NCI-H345 (cell line): ENCODE measurements at regions not wholly inside any gene's neighbourhood (a gene's known extent, or its start where the extent isn't known, plus 50 kb on each side); places are given as distances from the start of the nearest gene placed in this dataset.

ENCODE experiments used
- DNase-seq: peaks from one replicate; lab custom pipeline; 2025; lab: John Stamatoyannopoulos, UW

DNA sequence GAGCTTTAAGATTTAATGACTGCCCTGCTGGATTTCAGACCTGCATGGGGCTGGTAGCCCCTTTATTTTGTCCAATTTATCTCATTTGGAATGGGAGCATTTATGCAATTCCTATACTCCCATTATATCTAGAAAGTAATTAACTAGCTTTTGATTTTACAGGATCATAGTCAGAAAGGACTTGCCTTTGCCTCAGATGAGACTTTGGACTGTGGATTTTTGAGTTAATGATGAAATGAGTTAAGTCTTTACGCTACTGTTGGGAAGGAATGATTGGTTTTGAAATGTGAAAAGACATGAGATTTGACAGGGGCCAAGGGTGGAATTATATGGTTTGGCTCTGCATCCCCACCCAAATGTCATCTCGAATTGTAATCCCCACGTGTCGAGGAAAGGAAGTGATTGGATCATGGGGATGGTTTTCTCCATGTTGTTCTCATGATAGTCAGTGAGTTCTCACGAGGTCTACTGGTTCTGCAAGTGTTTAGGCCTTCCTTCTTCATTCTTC lies 213.1 kb upstream of the DCN start:
- no peak for DNase-seq

DNA sequence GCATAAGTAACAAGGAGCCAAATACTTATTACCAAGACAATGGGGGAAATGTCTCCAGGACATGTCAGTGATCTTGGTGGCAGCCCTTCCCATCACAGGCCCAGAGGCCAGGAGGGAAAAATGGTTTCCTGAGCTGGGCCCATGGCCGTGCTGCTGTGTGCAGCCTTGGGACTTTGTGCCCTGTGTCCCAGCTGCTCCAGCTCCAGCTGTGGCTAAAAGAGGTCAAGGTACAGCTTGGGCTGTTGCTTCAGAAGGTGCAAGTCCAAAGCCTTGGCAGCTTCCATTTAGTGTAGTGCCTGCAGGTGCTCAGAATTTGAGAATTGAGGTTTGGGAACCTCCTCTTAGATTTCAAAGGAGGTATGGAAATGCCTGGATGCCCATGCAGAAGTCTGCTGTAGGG lies 212.3 kb upstream of the DCN start:
- no peak for DNase-seq

DNA sequence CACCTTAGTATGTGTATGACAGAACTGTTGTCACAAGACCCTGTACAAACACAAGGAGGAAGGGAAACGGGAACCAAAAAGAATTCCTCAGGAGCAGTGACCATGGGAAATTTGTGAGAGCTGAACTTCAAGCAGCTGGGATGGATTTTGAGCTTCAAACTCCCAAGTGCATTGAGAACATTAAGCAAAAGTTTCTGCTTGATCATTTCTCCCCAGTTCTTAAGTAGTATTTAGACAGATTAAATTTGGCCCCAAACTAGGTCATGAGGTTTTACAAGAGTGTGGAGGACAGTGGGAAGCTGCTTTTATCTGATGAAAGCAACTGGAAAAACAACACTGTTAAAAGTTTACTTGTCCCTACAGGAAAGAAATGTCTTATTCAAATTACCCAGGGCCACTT lies 206.0 kb upstream of the DCN start:
- DNase-seq: no peak

DNA sequence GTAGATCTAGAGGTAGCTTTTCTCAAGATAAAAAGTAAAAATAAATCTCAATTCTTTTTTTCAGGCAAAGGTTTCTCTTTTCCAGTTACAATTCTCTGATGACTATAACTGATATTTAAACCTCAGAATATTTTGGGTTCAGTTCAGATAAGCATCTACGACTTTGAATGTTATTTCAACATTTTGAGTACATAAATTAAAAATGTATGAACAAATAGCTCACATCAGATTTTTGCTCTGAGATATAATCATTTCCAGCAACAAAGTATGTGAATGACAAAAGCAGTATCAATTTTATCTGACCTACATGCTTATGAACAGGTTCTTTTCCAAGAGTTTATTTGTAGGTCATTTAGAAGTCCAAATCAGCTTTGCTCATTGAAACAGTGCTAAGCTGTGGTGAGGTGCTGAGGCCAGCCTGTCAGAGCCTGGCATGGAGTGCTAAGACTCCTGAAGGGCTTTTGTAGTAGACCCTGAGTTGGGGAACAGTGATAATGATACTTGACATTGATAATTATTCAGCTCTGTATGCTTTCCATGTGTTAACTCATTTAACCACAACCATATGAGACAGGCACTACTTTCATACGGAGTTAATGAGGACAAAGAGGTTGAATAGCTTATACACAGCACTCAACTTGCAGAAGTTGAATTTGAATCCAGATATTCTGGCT lies 205.0 kb upstream of the DCN start:
- no peak for DNase-seq

DNA sequence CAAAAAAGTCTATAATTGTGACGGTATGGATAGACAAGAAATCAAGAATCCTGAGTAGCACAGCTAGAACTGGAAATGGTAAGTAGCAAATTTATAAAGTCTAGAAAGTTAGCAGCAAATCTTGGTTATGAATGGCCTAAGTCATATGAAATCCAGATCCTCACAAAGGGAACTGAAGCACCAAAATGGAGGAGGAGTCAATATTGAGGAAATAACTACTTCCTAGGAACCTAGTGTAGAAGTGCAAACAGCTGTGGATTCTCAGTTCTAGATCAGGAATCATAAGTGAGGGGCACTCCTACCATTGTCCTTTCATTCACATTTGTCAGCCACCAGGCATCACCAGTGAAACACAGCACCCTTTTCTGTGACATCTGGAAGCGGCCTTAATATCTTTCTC lies 202.2 kb upstream of the DCN start:
- no peak for DNase-seq

DNA sequence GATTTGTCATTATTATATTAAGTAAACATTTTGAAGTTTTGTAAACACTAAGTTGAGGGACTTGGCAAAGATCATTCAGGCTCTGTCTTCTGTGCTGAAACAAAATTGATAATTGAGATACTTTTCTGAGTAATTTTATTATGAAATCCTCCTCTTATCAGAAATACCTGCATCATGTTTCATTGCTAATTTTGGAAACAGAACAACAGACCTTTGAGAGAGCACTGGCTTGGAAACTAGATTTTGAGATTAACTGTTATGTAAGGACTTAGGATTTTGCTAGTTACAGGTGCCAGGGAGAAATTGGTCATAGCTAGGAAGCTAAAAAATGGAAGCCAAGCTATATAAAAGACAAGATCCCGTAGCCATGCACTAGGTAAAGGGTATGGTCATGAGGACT lies 201.7 kb upstream of the DCN start:
- DNase-seq: no peak

DNA sequence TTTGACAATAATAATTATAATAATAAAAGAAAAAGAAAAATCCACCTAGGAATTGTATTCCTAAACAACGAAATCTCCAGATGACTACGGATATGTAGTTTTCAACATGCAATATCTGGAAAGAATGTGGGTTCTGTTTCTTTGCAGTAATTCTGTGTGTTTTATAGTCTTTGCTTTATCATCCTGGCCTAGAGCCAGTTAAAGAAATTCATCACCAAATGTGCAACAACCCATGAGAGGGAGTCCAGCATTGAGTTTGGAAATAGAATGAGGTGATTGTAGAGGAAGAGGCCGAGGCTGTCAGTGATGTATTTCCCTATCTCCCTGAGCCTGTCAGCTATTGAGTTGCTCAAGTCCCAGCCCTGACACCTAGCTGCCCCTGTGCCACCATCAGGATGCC lies 200.5 kb upstream of the DCN start:
- no peak for DNase-seq

DNA sequence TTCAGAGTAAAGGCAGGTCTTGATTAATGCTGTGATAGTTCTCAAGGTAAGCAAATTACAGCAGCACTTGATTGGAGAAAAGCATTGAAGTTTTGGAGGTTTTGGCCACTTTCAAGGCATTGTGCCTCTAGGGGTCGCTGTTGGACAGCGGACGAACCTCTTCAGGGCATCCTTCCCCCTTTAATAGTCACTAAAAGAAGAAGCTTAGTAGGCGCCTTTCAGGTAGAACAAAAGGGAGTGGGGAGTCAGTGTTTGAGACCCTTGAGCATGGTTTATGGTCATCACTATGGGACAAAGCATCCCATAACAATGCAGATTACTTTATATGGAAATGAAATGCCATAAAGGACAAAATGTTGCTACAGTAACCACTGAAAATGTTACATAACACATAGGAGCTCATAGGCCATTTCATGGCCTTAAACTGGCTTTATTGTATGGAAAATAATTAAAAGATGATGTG lies 199.5 kb upstream of the DCN start:
- peak; percentile 73 for DNase-seq

DNA sequence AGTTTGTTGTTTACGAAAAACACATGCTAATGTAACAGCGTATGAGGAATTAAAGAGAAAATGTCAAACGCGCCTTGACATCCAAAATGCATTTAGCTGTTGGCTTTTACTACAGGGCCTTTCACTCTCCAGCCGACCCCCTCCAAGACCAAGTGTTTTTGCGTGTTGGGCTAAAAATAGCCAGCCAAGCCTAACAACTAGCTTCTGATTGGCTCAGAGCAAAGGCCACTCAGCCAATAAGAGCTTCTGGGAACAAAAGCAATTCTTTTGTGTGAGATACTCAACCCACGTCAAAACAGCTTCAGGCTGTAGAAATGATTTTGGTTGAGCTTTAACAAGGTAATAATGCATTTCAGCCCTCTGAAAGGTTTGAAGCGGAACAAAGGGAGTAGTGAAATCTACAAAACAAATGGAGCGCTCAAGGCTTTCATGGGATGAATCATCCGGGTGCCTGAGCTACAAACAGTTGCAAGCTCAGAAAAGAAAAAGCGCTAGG lies 198.7 kb upstream of the DCN start:
- peak; percentile 6 for DNase-seq

DNA sequence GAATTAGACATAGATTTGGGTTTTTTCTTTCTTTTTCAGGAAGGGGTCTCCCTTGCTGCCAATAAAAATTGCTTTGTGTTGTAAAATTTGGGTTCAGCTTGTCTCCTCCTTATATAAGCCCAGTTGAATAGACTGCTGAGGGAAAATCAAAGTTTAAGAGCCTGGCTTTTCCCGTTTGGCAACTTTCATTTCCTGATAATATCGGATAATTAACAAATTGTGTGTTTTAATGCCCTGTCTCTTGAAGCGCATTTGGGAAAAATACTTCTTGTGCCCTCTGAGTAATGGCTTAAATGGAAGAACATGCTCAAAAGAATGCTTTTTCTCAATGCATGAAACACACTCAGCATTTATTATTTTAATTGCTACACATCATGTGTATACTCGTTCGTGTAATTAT lies 198.0 kb upstream of the DCN start:
- DNase-seq: no peak

DNA sequence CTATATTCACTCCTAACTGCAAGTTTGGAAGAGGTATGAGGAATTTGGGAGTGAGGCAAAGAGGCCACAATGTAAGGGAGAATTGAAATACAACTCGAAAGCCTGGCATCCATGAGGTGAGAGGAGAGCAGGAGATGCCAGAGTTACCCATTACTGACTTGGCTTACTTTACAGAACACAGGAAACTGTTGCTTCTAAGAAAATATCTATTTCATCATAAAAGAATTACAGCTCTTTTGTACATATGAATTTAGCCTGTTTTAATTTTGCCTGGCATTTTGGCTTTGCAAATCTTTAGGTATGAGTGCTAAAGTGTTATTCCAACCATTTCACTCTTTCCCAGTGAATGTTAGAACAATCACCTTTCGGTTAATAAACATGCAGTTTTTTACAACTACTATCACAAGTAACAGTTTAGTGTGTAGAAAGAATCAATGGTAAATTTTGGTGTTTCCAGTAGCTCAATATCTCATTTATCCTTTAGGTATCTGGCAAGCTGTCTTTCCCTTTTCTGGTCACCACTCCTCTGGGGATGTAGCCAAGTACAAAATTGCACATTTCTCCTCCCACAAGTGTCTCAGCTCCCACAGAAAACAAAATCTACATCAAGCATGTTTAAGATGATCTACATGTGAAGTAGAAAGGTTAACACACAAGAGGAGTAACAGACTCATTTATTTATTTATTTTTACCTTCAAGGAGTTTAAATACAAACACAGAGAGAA lies 196.6 kb upstream of the DCN start:
- no peak for DNase-seq

DNA sequence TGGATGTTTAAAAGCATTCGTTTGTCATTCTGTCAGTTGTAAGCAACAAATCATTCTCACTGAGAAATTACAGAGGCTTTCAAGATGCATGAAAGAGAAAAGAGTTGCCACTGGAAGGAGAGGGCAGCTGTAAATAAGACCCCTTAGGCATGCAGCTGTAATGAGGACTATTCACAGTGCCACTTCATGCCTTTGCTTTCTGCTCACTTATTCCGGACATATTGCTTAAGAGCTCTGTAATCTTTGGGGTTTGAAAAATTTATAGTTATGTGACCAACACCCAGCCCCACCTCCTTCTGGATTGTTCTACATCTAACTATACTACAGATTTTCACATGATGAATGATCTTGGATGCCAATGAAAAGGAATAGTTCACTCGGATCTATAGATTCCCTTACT lies 194.8 kb upstream of the DCN start:
- DNase-seq: no peak

DNA sequence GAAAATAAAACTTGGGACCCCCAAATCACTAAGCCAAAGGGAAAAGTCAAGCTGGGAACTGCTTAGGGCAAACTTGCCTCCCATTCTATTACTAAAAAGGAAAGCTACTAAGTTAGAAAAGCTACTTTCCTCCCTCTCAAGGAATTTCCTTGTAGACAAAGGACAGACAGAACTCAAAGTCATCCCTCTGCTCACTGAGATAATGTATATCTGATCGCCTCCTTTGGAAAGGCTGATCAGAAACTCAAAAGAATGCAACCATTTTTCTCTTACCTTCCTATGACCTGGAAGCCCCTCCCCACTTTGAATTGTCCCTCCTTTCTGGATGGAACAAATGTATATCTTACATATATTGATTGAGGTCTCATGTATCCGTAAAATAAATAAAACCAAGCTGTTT lies 190.5 kb upstream of the DCN start:
- DNase-seq: no peak

DNA sequence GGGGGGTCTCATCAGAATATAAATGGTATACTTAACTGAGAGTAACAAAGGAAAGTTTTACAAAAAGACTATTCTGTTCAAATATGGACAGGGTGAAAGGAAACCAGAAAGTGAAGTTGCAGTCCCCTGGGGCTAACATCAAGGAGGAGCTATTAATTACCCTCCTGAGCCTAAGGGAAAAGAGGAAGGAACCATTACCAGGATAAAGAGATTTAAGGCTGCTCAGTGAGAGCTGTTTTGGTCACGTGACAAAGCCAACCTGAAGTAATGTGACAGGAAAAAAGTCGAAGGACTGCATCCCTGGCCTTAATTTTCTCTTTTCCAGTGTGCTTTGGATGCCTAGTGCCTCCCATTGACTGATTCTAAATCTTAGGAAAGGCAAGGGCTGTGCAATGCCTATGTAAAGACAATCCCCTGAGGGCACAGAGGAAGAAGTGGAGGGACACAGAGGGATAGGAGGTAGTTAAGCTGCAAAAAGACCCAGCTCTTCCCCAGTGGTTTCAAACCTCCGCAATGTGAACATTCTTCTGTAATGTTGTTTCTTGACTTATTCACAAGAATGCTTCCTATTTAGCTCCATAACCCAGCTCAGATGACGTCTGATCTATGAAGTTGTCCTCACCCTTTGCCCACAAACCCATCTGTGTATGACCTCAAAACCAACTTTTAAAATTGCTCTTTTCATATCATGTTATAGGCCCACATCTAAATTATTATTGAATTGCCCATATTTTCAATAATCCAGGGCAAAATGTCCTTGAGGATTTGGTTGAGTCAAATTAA lies 187.7 kb upstream of the DCN start:
- no peak for DNase-seq

DNA sequence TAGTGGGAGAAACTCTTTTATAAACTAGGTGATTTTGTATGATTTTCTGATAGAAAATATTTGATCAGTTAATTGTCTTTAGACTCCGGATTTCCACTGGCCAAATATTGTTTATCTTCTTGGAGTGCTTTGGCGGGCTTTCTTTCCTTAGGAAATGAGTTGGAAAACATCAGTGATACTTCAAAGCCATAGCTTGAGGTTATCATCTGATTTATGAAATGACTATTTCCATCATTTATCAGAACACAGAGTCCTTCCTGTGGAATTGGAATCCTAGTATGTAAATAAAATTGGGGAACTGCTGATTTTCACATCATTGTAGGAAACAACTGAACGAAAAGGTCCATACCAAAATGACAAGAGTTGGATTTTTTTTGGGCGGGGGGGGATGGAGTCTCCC lies 186.0 kb upstream of the DCN start:
- DNase-seq: no peak

DNA sequence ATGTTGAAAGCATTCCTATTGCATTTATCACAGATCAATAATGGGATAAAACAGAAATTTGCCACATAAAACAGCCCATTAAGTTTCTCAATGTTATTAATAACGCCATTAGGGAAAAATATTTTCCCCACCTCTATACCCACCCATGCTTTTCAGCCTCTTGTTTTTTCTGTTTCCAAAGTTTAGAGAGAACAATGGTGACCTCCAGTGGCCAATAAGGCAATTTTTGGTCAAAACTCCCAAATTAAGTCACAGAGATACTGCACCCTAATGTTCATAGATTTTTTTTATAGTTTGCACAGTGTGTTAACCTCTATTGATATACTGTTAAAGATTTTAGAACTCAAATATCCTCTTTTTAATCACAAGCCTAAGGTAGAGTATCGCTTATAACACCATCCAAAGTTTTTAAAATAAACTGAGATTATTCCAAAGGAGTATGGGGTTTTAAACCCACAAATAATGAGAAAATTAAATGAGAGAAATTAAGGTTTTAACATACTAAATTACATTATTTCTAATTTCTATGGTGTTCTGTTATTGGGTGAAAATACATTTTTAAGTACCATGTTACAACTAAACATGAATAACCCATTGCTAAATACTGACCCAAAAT lies 184.7 kb upstream of the DCN start:
- no peak for DNase-seq

DNA sequence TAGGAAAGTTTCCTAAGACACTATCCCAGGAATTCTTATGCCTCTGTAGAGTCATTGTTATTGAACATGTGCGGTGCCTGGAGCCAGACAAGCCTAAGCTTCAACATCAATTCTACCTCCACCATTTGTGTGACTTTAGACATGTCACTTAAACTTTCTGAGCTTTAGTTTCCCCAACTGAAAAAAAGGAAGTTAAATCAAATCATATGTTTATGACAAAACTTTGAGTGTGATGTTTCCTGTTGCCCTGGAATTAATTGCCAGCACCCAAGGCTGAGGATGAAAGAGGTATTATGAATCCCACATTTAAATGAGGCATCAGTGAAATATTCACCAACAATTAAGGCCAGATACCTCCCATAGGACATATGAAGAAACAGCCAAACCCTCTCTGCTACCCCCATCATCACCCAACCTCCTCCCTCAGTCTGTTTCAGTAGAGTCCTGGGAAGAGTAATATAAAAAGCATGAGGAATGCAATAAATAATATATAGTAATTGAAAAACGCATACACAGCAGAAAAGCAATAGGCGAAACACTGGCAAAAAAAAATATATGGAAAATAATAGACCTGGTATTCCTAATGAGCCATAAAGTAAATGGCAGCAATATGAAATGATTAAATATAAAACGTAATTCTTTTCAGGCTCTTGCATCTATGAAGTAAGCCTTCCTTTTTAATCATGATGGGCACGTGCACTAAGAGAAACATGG lies 182.0 kb upstream of the DCN start:
- no peak for DNase-seq

DNA sequence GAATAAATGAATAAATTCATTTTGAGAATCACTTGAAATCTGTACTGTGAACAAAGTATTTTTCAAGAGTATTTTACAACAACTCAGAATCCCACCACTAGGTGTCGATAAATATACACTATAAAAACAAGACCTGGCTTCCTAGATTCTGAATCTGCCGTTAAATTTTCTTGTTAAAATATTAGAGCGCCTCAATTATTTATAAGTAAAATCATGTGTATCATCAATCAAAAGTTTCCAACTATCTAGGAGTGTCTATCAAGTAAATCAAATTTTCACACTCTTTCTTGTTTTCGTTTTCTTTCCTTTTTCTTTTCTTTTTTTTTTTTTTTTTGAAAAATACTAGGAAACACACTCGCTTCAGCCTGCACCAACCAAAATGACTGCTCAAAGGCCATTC lies 179.2 kb upstream of the DCN start:
- DNase-seq: peak; percentile 21

DNA sequence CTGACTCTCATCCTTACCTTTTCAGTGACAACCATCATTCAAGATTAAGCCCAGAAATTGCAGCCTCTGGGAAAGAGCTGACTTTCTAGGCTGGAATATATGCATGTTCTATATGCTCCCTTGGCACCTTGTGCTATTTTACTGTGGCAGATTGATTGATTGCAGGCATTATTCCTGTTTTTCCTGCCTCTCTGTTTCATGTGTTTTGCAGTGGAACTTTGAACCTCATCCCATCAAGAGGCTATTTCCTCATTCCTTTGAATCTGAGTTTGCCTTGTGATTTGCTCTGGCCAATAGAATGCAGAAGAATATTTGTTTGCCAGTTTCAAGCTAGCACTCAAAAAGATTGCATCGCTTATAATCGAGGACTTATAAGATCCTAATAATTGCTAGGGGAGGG lies 174.8 kb upstream of the DCN start:
- no peak for DNase-seq

DNA sequence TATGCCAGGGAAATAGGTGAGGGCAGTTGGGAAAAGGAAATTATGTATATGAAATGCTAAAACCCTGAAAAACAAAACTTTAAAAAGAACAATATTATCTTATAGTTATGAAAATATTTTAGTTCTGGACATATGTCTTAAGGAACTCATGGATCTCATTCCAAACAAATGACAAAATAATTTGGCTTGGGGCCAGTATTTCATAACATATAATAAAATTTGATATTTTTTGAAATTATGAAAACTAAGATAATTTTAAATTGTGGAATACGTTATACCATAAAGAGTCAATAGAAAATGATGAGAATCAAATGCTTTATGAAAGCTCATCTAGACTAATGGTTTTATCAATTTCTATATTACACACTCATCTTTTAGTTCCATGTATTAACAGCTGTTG lies 173.8 kb upstream of the DCN start:
- DNase-seq: no peak

DNA sequence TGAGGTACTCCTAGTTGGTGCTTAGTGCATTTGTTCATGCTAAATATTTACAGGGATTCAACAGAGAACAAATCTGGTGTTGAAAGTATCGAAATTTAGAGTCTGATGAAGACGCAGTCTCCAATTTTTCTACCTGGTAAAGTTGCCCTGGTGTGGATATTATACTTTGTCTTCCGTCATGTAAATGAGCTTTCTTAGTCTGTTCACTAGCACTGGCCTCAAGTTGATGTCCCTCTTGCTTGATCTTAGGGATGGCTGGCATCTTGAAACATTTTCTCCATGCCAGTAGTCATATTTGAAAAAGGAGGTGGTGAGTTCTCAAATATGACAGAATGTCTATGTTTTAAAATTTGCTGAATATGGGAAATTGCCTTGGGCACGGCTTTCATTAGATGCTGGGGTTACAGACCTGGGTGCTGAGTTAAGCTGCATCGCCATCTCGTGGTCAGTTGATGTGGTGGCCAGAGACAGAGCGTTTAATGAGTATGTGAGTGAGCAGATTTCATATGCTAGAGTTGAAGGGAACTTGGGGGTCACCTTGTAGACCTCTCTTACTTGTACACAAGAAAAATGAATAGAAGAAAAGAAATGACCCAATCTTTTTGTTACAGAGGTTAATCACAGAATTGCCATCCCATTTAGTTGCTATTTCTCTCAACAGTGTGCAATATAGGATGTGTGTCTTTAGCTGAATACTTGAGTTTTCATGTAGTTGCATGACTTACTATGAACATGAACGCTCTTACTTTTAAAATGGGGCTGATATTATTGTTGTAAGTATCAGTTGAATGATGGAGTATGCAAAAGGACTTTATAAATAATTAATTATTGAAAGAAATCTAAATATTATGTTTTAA lies 172.8 kb upstream of the DCN start:
- peak; percentile 45 for DNase-seq
